H1 (cell line): ENCODE measurements at regions not wholly inside any gene's neighbourhood (a gene's known extent, or its start where the extent isn't known, plus 50 kb on each side); places are given as distances from the start of the nearest gene placed in this dataset.

Experiments used
- BRCA1 ChIP-seq: IDR thresholded peaks from 2 replicates; pipeline ENCODE4 v1.6.1; 2012; ENCODE audit warnings: low read depth, low read length, improper control_type of control experiment
- CBX8 ChIP-seq: fragments of 300-800, 300-1000 bp; sonication (generic); IDR thresholded peaks from 2 replicates; pipeline ENCODE4 v1.7.1; 2016; ENCODE audit warnings: low read depth, low read length, borderline replicate concordance
- FOSL1 ChIP-seq: IDR thresholded peaks from 2 replicates; pipeline ENCODE4 v1.6.1; 2011; ENCODE audit warnings: mild to moderate bottlenecking, low read depth, low read length, moderate library complexity; ENCODE audit not compliant: insufficient read depth
- MAFK ChIP-seq: IDR thresholded peaks from 2 replicates; pipeline ENCODE4 v1.6.1; 2012; ENCODE audit warnings: low read depth, mild to moderate bottlenecking, improper control_type of control experiment, low read length
- SUZ12 ChIP-seq: fragments of 200-600 bp; sonication (generic); IDR thresholded peaks from 2 replicates; pipeline ENCODE4 v1.6.1; 2012; ENCODE audit warnings: mild to moderate bottlenecking, inconsistent platforms, low read length, moderate library complexity, mixed read lengths
- TAF7 ChIP-seq: optimal IDR thresholded peaks from 2 replicates; pipeline ENCODE3; 2011; ENCODE audit warnings: low read depth, mild to moderate bottlenecking, inconsistent platforms, low read length, moderate library complexity, borderline replicate concordance
- TBP ChIP-seq: IDR thresholded peaks from 2 replicates; pipeline ENCODE4 v1.6.1; 2011; ENCODE audit warnings: low read depth, low read length, improper control_type of control experiment

DNA sequence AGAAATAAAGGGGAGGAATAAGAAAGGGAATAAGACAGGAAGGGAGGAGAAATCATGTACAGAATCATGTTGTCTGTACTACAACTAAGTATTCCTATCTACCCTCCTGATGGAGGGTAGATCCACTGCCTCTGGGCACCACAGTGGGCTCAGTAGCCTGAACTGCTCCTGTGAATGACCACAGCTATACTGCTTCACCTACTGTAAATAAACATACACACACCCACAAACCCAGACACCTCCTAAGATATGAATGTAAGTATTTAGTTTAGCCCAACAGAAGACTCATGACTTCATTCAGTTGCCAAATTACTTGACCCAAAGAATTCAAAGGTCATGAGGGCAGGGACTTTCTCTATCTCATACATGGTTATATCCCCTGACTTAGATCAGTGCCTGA, 177.3 kb upstream of the C11orf58 start (continued):
- TF ChIP-seq CBX8, result no peak
- TF ChIP-seq TBP, result no peak
- no peak for TF ChIP-seq BRCA1
- no peak for TF ChIP-seq TAF7
- TF ChIP-seq FOSL1, result no peak
- TF ChIP-seq SUZ12, result no peak
- no peak for TF ChIP-seq MAFK
